ENCODE measurements at regions not wholly inside any gene's neighbourhood (a gene's known extent, or its start where the extent isn't known, plus 50 kb on each side); places are given as distances from the start of the nearest gene placed in this dataset.

GRCh38 chr4:106495476-106495875, 126.9 kb upstream of the GIMD1 start:
- POLR2A ChIA-PET = no interaction called here
- Histone ChIP-seq H3K27me3 (ENCODE audit: control insufficient read depth, insufficient read depth, low read length) (no peaks in the 10 kb centered on the region), H3K27ac (ENCODE audit: low read depth, low read length) (no peak overlapping the region), H3K9me3 (ENCODE audit: control insufficient read depth, insufficient read depth, low read length) (no peaks in the 10 kb centered on the region), H3K4me3 (ENCODE audit: low read depth, low read length) (no peak overlapping the region)
- no peak for DNase-seq (ENCODE audit: low read depth, low spot score)
- CTCF ChIA-PET = interaction anchor here (0.5 to 1.7 kb wide), 2 partner anchors 126 to 166 kb away, joined by 3 to 7 read pairs; no protein-coding TSS in a partner anchor
- no peak for TF ChIP-seq CTCF (IDR thresholded peaks at IDR 0.05; ENCODE audit: low read depth, low read length)

GRCh38 chr4:106494066-106494465, 125.5 kb upstream of the GIMD1 start:
- POLR2A ChIA-PET = no interaction called here
- CTCF ChIA-PET = interaction anchor here (0.7 kb wide), 1 partner anchor 9 kb away, joined by 4 read pairs; no protein-coding TSS in a partner anchor
- no peak overlapping the region for H3K27ac ChIP-seq (ENCODE audit: low read depth, low read length)

GRCh38 chr4:106493086-106493485, 124.5 kb upstream of the GIMD1 start:
- CTCF ChIA-PET = no interaction called here
- no peak for DNase-seq (ENCODE audit: low read depth, low spot score)
- POLR2A ChIA-PET = no interaction called here
- no peak overlapping the region for H3K27ac ChIP-seq (ENCODE audit: low read depth, low read length)
- TF ChIP-seq CTCF (IDR thresholded peaks at IDR 0.05; ENCODE audit: low read depth, low read length) = no peak
- no peaks in the 10 kb centered on the region for H3K9me3 ChIP-seq (ENCODE audit: control insufficient read depth, insufficient read depth, low read length)
- no peaks in the 10 kb centered on the region for H3K27me3 ChIP-seq (ENCODE audit: control insufficient read depth, insufficient read depth, low read length)
- H3K4me3 ChIP-seq (ENCODE audit: low read depth, low read length) = no peak overlapping the region

More at GRCh38 chr4:106494066-106494465, 125.5 kb upstream of the GIMD1 start:
- Histone ChIP-seq H3K9me3 (ENCODE audit: control insufficient read depth, insufficient read depth, low read length) (no peaks in the 10 kb centered on the region), H3K4me3 (ENCODE audit: low read depth, low read length) (no peak overlapping the region), H3K27me3 (ENCODE audit: control insufficient read depth, insufficient read depth, low read length) (no peaks in the 10 kb centered on the region)
- DNase-seq (ENCODE audit: low read depth, low spot score) = no peak
- TF ChIP-seq CTCF (IDR thresholded peaks at IDR 0.05; ENCODE audit: low read depth, low read length) = no peak

- ChIA-PET POLR2A (no interaction called here), CTCF (interaction anchor here (1.3 kb wide), 1 partner anchor 116 kb away, joined by 3 read pairs; no protein-coding TSS in a partner anchor)
- H3K27ac ChIP-seq (ENCODE audit: low read depth, low read length) = no peak overlapping the region
- no peak for DNase-seq (ENCODE audit: low read depth, low spot score)
- H3K9me3 ChIP-seq (ENCODE audit: control insufficient read depth, insufficient read depth, low read length) = no peaks in the 10 kb centered on the region
- no peak overlapping the region for H3K4me3 ChIP-seq (ENCODE audit: low read depth, low read length)
- H3K27me3 ChIP-seq (ENCODE audit: control insufficient read depth, insufficient read depth, low read length) = no peaks in the 10 kb centered on the region
- no peak for TF ChIP-seq CTCF (IDR thresholded peaks at IDR 0.05; ENCODE audit: low read depth, low read length)
Measured at GRCh38 chr4:106486533-106486932, 118.0 kb upstream of the GIMD1 start.

- no peaks in the 10 kb centered on the region for H3K27me3 ChIP-seq (ENCODE audit: control insufficient read depth, insufficient read depth, low read length)
- H3K4me3 ChIP-seq (ENCODE audit: low read depth, low read length) = no peak overlapping the region
- no peak for DNase-seq (ENCODE audit: low read depth, low spot score)
- no peaks in the 10 kb centered on the region for H3K9me3 ChIP-seq (ENCODE audit: control insufficient read depth, insufficient read depth, low read length)
- POLR2A ChIA-PET = no interaction called here
- no peak overlapping the region for H3K27ac ChIP-seq (ENCODE audit: low read depth, low read length)
- CTCF ChIA-PET = no interaction called here
- TF ChIP-seq CTCF (IDR thresholded peaks at IDR 0.05; ENCODE audit: low read depth, low read length) = no peak
Measured at GRCh38 chr4:106481801-106482200, 113.2 kb upstream of the GIMD1 start.

Measured in AG04450 (cell line).